SK-N-SH treated with all-trans-retinoic acid at 6 μM for 48 hours (cell line): ENCODE measurements at regions not wholly inside any gene's neighbourhood (a gene's known extent, or its start where the extent isn't known, plus 50 kb on each side); places are given as distances from the start of the nearest gene placed in this dataset.

Source experiments
- ATAC-seq: fragments of 200-7000 bp; cut with Tn5 transposase; 3 replicates; pipeline ENCODE4 v1.9.1; 2020; ENCODE audit warnings: mild to moderate bottlenecking, moderate library complexity
- ARNTL ChIP-seq: fragments of 450-650 bp; formaldehyde crosslinking; IDR thresholded peaks from 2 replicates; pipeline ENCODE4 v1.5.0; 2020; ENCODE audit warnings: low read depth, mild to moderate bottlenecking, moderate library complexity, borderline replicate concordance
- BACH2 ChIP-seq: fragments of 250-450 bp; sonication (Bioruptor Pico); IDR thresholded peaks from 2 replicates; pipeline ENCODE4 v1.9.0; 2021; ENCODE audit warnings: mild to moderate bottlenecking, borderline replicate concordance
- CREB5 ChIP-seq: fragments of 250-450 bp; sonication (Bioruptor Pico); IDR thresholded peaks from 2 replicates; pipeline ENCODE4 v1.5.1; 2020; ENCODE audit warnings: low read depth, mild to moderate bottlenecking, moderate library complexity
- CSRNP3 ChIP-seq: fragments of 250-450 bp; sonication (Bioruptor Pico); IDR thresholded peaks from 2 replicates; pipeline ENCODE4 v1.5.1; 2021; ENCODE audit warnings: mild to moderate bottlenecking, moderate library complexity
- ESRRG ChIP-seq: fragments of 250-450 bp; sonication (Bioruptor Pico); IDR thresholded peaks from 2 replicates; pipeline ENCODE4 v1.6.1; 2021; ENCODE audit warnings: mild to moderate bottlenecking
- GLIS3 ChIP-seq: fragments of 250-450 bp; sonication (Bioruptor Pico); IDR thresholded peaks from 2 replicates; pipeline ENCODE4 v1.5.0; 2020; ENCODE audit warnings: mild to moderate bottlenecking, moderate library complexity
- ISL1 ChIP-seq: fragments of 250-450 bp; sonication (Bioruptor Pico); IDR thresholded peaks from 2 replicates; pipeline ENCODE4 v2.1.2; 2022; ENCODE audit warnings: mild to moderate bottlenecking, moderate library complexity
- OSR1 ChIP-seq: fragments of 250-450 bp; sonication (Bioruptor Pico); IDR thresholded peaks from 2 replicates; pipeline ENCODE4 v1.8.0; 2022; ENCODE audit warnings: moderate library complexity, mild to moderate bottlenecking, inconsistent platforms
- PATZ1 ChIP-seq: fragments of 250-450 bp; sonication (Bioruptor Pico); IDR thresholded peaks from 2 replicates; pipeline ENCODE4 v1.8.0; 2020; ENCODE audit warnings: mild to moderate bottlenecking, moderate library complexity, borderline replicate concordance
- POU6F1 ChIP-seq: fragments of 250-450 bp; sonication (Bioruptor Pico); IDR thresholded peaks from 2 replicates; pipeline ENCODE4 v1.8.0; 2021; ENCODE audit warnings: low read depth, mild to moderate bottlenecking, moderate library complexity, borderline replicate concordance
- PPARA ChIP-seq: fragments of 250-450 bp; sonication (Bioruptor Pico); IDR thresholded peaks from 2 replicates; pipeline ENCODE4 v1.5.0; 2020; ENCODE audit warnings: mild to moderate bottlenecking, borderline replicate concordance
- RARB ChIP-seq: fragments of 250-450 bp; sonication (Bioruptor Pico); IDR thresholded peaks from 2 replicates; pipeline ENCODE4 v1.8.0; 2021; ENCODE audit warnings: mild to moderate bottlenecking, moderate library complexity
- SNAI2 ChIP-seq: fragments of 250-450 bp; sonication (Bioruptor Pico); IDR thresholded peaks from 2 replicates; pipeline ENCODE4 v1.5.0; 2020; ENCODE audit warnings: mild to moderate bottlenecking, moderate library complexity
- TCF4 ChIP-seq: fragments of 250-450 bp; sonication (Bioruptor Pico); IDR thresholded peaks from 2 replicates; pipeline ENCODE4 v1.8.0; 2021; ENCODE audit warnings: mild to moderate bottlenecking, moderate library complexity, borderline replicate concordance
- TSHZ2 ChIP-seq: fragments of 250-450 bp; sonication (Bioruptor Pico); IDR thresholded peaks from 2 replicates; pipeline ENCODE4 v1.5.0; 2020; ENCODE audit warnings: mild to moderate bottlenecking, moderate library complexity
- ZC3H10 ChIP-seq: fragments of 250-450 bp; sonication (Bioruptor Pico); IDR thresholded peaks from 2 replicates; pipeline ENCODE4 v1.5.1; 2021; ENCODE audit warnings: mild to moderate bottlenecking, moderate library complexity
- ZFP3 ChIP-seq: fragments of 250-450 bp; sonication (Bioruptor Pico); IDR thresholded peaks from 2 replicates; pipeline ENCODE4 v1.5.0; 2020; ENCODE audit warnings: mild to moderate bottlenecking, moderate library complexity
- ZFP30 ChIP-seq: fragments of 450-650 bp; formaldehyde crosslinking; IDR thresholded peaks from 2 replicates; pipeline ENCODE4 v1.5.0; 2022; ENCODE audit warnings: mild to moderate bottlenecking, moderate library complexity
- ZNF565 ChIP-seq: fragments of 450-650 bp; formaldehyde crosslinking; conservative IDR thresholded peaks from 2 replicates; pipeline ENCODE4 v1.5.0; 2020; ENCODE audit warnings: low read depth, mild to moderate bottlenecking, moderate library complexity
- ZNF70 ChIP-seq: fragments of 450-650 bp; formaldehyde crosslinking; IDR thresholded peaks from 2 replicates; pipeline ENCODE4 v1.5.0; 2020; ENCODE audit warnings: mild to moderate bottlenecking, moderate library complexity
- ZNF8 ChIP-seq: fragments of 450-650 bp; formaldehyde crosslinking; IDR thresholded peaks from 2 replicates; pipeline ENCODE4 v1.5.0; 2020; ENCODE audit warnings: mild to moderate bottlenecking, moderate library complexity

GRCh38 chr18:11308499-11308898 lies 159.1 kb upstream of the PIEZO2 start:
- ATAC-seq: no peak; the same call in 2 of the 3 replicates
- TF ChIP-seq ESRRG: no peak
- TF ChIP-seq PPARA: no peak
- no peak for TF ChIP-seq BACH2 (CRISPR knock-in tag)
- no peak for TF ChIP-seq GLIS3
- TF ChIP-seq OSR1 (CRISPR knock-in tag): no peak
- no peak for TF ChIP-seq ZNF565 (CRISPR knock-in tag)
- no peak for TF ChIP-seq PATZ1
- no peak for TF ChIP-seq RARB (CRISPR knock-in tag)
- TF ChIP-seq ZC3H10 (CRISPR knock-in tag): no peak
- TF ChIP-seq, all 23 proteins: peak for 0

GRCh38 chr18:11307716-11308115 lies 158.3 kb upstream of the PIEZO2 start:
- ATAC-seq: no peak
- TF ChIP-seq PPARA (no peak), POU6F1 (CRISPR knock-in tag) (no peak), RARB (CRISPR knock-in tag) (no peak), CREB5 (CRISPR knock-in tag) (no peak), ZC3H10 (CRISPR knock-in tag) (no peak), GLIS3 (no peak), ARNTL (no peak), ZNF70 (CRISPR knock-in tag) (no peak), ZNF565 (CRISPR knock-in tag) (no peak), ESRRG (no peak), BACH2 (CRISPR knock-in tag) (no peak), OSR1 (CRISPR knock-in tag) (no peak), ZNF8 (CRISPR knock-in tag) (no peak), ZFP30 (CRISPR knock-in tag) (no peak)

- no peak for ATAC-seq
- TF ChIP-seq ISL1 (no peak), CSRNP3 (no peak), BACH2 (CRISPR knock-in tag) (no peak), PPARA (no peak), ZFP3 (CRISPR knock-in tag) (no peak), ESRRG (no peak), ZNF70 (CRISPR knock-in tag) (no peak), CREB5 (CRISPR knock-in tag) (no peak), GLIS3 (no peak), ZNF565 (CRISPR knock-in tag) (no peak)
Observed at GRCh38 chr18:11305507-11305906, 156.1 kb upstream of the PIEZO2 start.

- TF ChIP-seq SNAI2: no peak
- no peak for ATAC-seq
Observed at GRCh38 chr18:11304928-11305327, 155.6 kb upstream of the PIEZO2 start.

GRCh38 chr18:11296946-11297345 lies 147.6 kb upstream of the PIEZO2 start:
- ATAC-seq: no peak
- no peak for TF ChIP-seq ISL1
- TF ChIP-seq GLIS3: no peak
- no peak for TF ChIP-seq TSHZ2 (CRISPR knock-in tag)
- TF ChIP-seq POU6F1 (CRISPR knock-in tag): no peak
- no peak for TF ChIP-seq ZNF70 (CRISPR knock-in tag)
- TF ChIP-seq CREB5 (CRISPR knock-in tag): no peak
- no peak for TF ChIP-seq TCF4 (CRISPR knock-in tag)
- TF ChIP-seq BACH2 (CRISPR knock-in tag): no peak
- TF ChIP-seq ZNF565 (CRISPR knock-in tag): no peak
